Epithelial cell of esophagus (primary cell): ENCODE measurements at regions not wholly inside any gene's neighbourhood (a gene's known extent, or its start where the extent isn't known, plus 50 kb on each side); places are given as distances from the start of the nearest gene placed in this dataset.

Source experiments
- DNase-seq: peaks from one replicate; pipeline ENCODE4 v3.0.0; 2010; ENCODE audit warnings: low read depth
- H3K4me3 ChIP-seq: 2 replicates; pipeline ENCODE4 v1.5.1; 2011; ENCODE audit warnings: mild to moderate bottlenecking, low read length, control low read depth
- TF ChIP-seq, protein P1 (sequence below): IDR thresholded peaks from 2 replicates; pipeline ENCODE4 v1.5.1; 2011; ENCODE audit warnings: low read depth, mild to moderate bottlenecking, low read length, control low read depth, inconsistent platforms; ENCODE audit not compliant: insufficient read depth; ENCODE audit errors: missing control alignments

- H3K4me3 ChIP-seq: no peak overlapping the region
- TF ChIP-seq, protein P1, sequence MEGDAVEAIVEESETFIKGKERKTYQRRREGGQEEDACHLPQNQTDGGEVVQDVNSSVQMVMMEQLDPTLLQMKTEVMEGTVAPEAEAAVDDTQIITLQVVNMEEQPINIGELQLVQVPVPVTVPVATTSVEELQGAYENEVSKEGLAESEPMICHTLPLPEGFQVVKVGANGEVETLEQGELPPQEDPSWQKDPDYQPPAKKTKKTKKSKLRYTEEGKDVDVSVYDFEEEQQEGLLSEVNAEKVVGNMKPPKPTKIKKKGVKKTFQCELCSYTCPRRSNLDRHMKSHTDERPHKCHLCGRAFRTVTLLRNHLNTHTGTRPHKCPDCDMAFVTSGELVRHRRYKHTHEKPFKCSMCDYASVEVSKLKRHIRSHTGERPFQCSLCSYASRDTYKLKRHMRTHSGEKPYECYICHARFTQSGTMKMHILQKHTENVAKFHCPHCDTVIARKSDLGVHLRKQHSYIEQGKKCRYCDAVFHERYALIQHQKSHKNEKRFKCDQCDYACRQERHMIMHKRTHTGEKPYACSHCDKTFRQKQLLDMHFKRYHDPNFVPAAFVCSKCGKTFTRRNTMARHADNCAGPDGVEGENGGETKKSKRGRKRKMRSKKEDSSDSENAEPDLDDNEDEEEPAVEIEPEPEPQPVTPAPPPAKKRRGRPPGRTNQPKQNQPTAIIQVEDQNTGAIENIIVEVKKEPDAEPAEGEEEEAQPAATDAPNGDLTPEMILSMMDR: peak; percentile 74
- peak; percentile 79 for DNase-seq
Measured at GRCh38 chr18:54679318-54680149, 88.5 kb downstream of the DYNAP start.

- H3K4me3 ChIP-seq: no peak overlapping the region
- TF ChIP-seq, protein P1: no peak
- no peak for DNase-seq
Measured at GRCh38 chr18:54684784-54685183, 93.7 kb downstream of the DYNAP start.

DNA sequence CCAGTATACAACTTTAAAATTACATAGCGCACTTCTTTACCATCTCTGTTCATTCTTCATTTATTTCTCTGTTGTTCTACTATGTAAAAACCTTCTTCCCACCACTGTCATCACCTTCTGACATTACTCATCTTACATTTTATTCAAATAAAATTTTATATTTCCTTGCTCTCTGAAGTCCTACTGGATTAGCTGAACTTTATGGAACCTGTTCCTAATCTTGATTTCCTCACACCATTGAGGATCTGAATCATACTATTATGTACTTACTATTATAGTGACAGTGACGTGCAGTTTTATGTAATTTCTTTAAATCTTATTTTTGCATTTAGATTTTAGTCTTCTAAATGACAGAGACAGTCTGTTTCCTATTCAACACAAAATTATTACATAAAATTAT, 98.3 kb downstream of the DYNAP start:
- no peak for DNase-seq
- no peak overlapping the region for H3K4me3 ChIP-seq
- TF ChIP-seq, protein P1: no peak

DNA sequence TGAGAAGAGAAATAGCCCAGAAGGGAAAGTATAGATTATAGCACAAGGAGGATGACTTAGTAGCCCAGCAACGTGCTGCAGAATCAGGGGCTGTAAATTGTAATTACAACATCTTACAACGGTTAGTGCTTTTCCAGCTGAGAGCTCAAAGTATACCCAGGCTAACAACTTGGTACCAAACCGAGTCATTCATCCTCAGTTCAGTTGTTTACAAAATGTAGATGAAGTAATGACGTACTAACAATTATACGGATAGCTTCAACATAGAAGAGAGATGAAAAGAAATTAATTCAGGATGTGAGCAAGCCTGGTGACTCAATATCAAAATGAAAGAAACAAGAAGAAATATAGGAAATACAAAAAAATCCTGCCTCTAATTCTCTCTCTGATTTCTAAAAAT, 99.2 kb downstream of the DYNAP start:
- DNase-seq: peak; percentile 4
- TF ChIP-seq, protein P1: no peak
- H3K4me3 ChIP-seq: no peak overlapping the region

- TF ChIP-seq, protein P1: no peak
- DNase-seq: no peak
- no peak overlapping the region for H3K4me3 ChIP-seq
Measured at GRCh38 chr18:54692463-54692862, 101.4 kb downstream of the DYNAP start.

GRCh38 chr18:54696616-54697293, 105.7 kb downstream of the DYNAP start:
- DNase-seq: no peak
- TF ChIP-seq, protein P1: no peak
- H3K4me3 ChIP-seq: no peak overlapping the region
